GM23248 (cell line): ENCODE measurements at regions not wholly inside any gene's neighbourhood (a gene's known extent, or its start where the extent isn't known, plus 50 kb on each side); places are given as distances from the start of the nearest gene placed in this dataset.

Experiments used
- EZH2 ChIP-seq: fragments of 200-600 bp; sonication (generic); IDR thresholded peaks from 2 replicates; pipeline ENCODE4 v1.6.1; 2018; ENCODE audit warnings: antibody characterized with exemption, mild to moderate bottlenecking; ENCODE audit not compliant: insufficient read depth, poor library complexity, severe bottlenecking
- EZH2phosphoT487 ChIP-seq: fragments of 200-600 bp; sonication (generic); IDR thresholded peaks from 2 replicates; pipeline ENCODE4 v1.6.1; 2018; ENCODE audit warnings: antibody characterized with exemption, moderate library complexity, mild to moderate bottlenecking, low read depth; ENCODE audit not compliant: insufficient read depth

DNA sequence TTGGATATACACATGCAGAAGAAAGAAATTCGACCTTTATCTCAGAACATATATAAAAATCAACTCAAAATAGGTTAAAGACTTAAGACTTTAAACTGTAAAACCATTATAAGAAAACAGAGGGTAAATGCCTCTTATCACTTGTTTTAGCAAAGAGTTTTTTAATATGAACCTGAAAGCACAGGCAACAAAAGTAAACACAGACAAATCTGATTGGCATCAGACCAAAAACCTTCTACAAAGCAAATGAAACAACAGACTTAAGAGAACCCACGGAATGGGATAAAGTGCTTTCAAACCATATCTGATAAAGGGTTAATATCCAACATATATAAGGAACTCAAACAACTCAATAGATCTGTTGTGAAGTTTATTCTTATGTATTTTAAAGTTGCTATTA is 309.9 kb upstream of the OPRM1 start:
- TF ChIP-seq EZH2 (no peak), EZH2phosphoT487 (no peak)
